Smooth muscle cell (in vitro differentiated cells): ENCODE measurements at regions not wholly inside any gene's neighbourhood (a gene's known extent, or its start where the extent isn't known, plus 50 kb on each side); places are given as distances from the start of the nearest gene placed in this dataset.

Source experiments
- DNase-seq: peaks from one replicate; lab custom pipeline; 2025; ENCODE audit not compliant: unreplicated experiment; lab: John Stamatoyannopoulos, UW
- H2AFZ ChIP-seq: fragments of 200-600 bp; sonication (generic); 2 replicates; pipeline ENCODE4 v1.6.0; 2016; ENCODE audit warnings: antibody characterized with exemption, low read depth, mild to moderate bottlenecking
- H3F3A ChIP-seq: fragments of 200-600 bp; sonication (generic); 2 replicates; pipeline ENCODE4 v1.6.0; 2017; ENCODE audit warnings: antibody characterized with exemption, low read depth
- H3K27ac ChIP-seq: fragments of 200-600 bp; sonication (generic); 2 replicates; pipeline ENCODE4 v1.5.1; 2016; ENCODE audit warnings: low read depth, mild to moderate bottlenecking
- H3K27me3 ChIP-seq: fragments of 200-600 bp; sonication (generic); 2 replicates; pipeline ENCODE4 v1.6.1; 2016; ENCODE audit warnings: low read depth, mild to moderate bottlenecking
- H3K36me3 ChIP-seq: fragments of 200-600 bp; sonication (generic); 2 replicates; pipeline ENCODE4 v1.5.1; 2016; ENCODE audit warnings: low read depth
- H3K4me1 ChIP-seq: fragments of 200-600 bp; sonication (generic); 2 replicates; pipeline ENCODE4 v1.5.1; 2016; ENCODE audit warnings: low read depth
- H3K4me2 ChIP-seq: fragments of 200-600 bp; sonication (generic); 2 replicates; pipeline ENCODE4 v1.6.0; 2016; ENCODE audit warnings: mild to moderate bottlenecking
- H3K4me3 ChIP-seq: fragments of 200-600 bp; sonication (generic); 2 replicates; pipeline ENCODE4 v1.5.1; 2016; ENCODE audit warnings: mild to moderate bottlenecking
- H3K79me2 ChIP-seq: fragments of 200-600 bp; sonication (generic); 2 replicates; pipeline ENCODE4 v1.6.0; 2016; ENCODE audit warnings: low read depth, mild to moderate bottlenecking
- H3K9ac ChIP-seq: fragments of 200-600 bp; sonication (generic); 2 replicates; pipeline ENCODE4 v1.6.0; 2016; ENCODE audit warnings: low read depth
- H3K9me3 ChIP-seq: fragments of 200-600 bp; sonication (generic); replicated peaks from 2 replicates; pipeline ENCODE4 v1.5.1; 2016; ENCODE audit warnings: low read depth
- H4K20me1 ChIP-seq: fragments of 200-600 bp; sonication (generic); 2 replicates; pipeline ENCODE4 v1.6.0; 2016; ENCODE audit warnings: low read depth
- WGBS: methylation state at CpG from one replicate; pipeline ENCODE4 v1.1.7; 2016; ENCODE audit warnings: low lambda C conversion rate; 5-methylcytosine and 5-hydroxymethylcytosine counted together
- TF ChIP-seq, protein P1 (sequence below): fragments of 200-600 bp; sonication (generic); IDR thresholded peaks from 2 replicates; pipeline ENCODE4 v1.5.1; 2017; ENCODE audit warnings: borderline replicate concordance, mild to moderate bottlenecking, antibody characterized with exemption; ENCODE audit not compliant: insufficient read depth, poor library complexity, severe bottlenecking

GRCh38 chr9:99362321-99362720 lies 140.2 kb downstream of the SEC61B start:
- Histone ChIP-seq H4K20me1 (no peaks in the 10 kb centered on the region), H3K9me3 (no peaks in the 10 kb centered on the region), H3K79me2 (no peaks in the 10 kb centered on the region), H2AFZ (no peak overlapping the region), H3K27me3 (peaks cover 28% of the 10 kb centered on the region), H3F3A (no peaks in the 10 kb centered on the region), H3K4me1 (no peaks in the 10 kb centered on the region), H3K4me3 (no peak overlapping the region), H3K27ac (no peak overlapping the region), H3K4me2 (no peak overlapping the region), H3K9ac (no peak overlapping the region), H3K36me3 (no peaks in the 10 kb centered on the region)
- no peak for DNase-seq
- TF ChIP-seq, protein P1, sequence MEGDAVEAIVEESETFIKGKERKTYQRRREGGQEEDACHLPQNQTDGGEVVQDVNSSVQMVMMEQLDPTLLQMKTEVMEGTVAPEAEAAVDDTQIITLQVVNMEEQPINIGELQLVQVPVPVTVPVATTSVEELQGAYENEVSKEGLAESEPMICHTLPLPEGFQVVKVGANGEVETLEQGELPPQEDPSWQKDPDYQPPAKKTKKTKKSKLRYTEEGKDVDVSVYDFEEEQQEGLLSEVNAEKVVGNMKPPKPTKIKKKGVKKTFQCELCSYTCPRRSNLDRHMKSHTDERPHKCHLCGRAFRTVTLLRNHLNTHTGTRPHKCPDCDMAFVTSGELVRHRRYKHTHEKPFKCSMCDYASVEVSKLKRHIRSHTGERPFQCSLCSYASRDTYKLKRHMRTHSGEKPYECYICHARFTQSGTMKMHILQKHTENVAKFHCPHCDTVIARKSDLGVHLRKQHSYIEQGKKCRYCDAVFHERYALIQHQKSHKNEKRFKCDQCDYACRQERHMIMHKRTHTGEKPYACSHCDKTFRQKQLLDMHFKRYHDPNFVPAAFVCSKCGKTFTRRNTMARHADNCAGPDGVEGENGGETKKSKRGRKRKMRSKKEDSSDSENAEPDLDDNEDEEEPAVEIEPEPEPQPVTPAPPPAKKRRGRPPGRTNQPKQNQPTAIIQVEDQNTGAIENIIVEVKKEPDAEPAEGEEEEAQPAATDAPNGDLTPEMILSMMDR = no peak

DNA sequence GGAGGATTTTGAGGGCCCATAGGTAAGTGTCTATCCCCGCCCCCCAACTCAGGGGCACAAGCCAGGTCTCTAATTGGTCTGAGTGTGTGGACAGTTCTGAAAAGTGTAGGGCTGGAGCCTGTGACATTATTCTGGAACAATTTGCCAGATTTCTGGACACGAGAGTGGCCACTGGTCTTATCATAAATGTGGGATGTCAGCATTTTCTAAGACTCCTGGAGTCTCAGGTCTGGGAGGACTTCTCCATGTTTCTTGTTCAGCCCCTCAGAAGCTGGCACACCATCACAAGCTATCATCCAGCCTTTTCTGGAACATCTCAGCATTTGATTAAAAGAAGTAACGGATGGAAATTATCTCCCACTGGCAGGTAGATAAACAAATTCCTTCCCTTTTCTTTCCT lies 141.4 kb downstream of the SEC61B start:
- 91% methylated on average over 3 of the region's 3 CpGs for WGBS

GRCh38 chr9:99365233-99365980 lies 143.3 kb downstream of the SEC61B start:
- H3K4me1 ChIP-seq = peaks cover 10% of the 10 kb centered on the region
- no peaks in the 10 kb centered on the region for H3K79me2 ChIP-seq
- no peaks in the 10 kb centered on the region for H3K9me3 ChIP-seq
- no peak overlapping the region for H3K9ac ChIP-seq
- no peak overlapping the region for H2AFZ ChIP-seq
- peaks cover 16% of the 10 kb centered on the region for H3K27me3 ChIP-seq
- 68% methylated on average over 7 of the region's 7 CpGs for WGBS
- H3F3A ChIP-seq = no peaks in the 10 kb centered on the region
- TF ChIP-seq, protein P1 = no peak
- H4K20me1 ChIP-seq = no peaks in the 10 kb centered on the region
- H3K4me3 ChIP-seq = no peak overlapping the region
- no peak overlapping the region for H3K27ac ChIP-seq
- H3K36me3 ChIP-seq = no peaks in the 10 kb centered on the region
- no peak for DNase-seq
- no peak overlapping the region for H3K4me2 ChIP-seq

More for the DNA sequence above, 141.4 kb downstream of the SEC61B start:
- Histone ChIP-seq H3K9ac (no peak overlapping the region), H2AFZ (no peak overlapping the region), H3K4me3 (no peak overlapping the region), H3K27ac (no peak overlapping the region), H3K27me3 (peaks cover 28% of the 10 kb centered on the region), H3K4me2 (no peak overlapping the region), H3F3A (no peaks in the 10 kb centered on the region), H3K79me2 (no peaks in the 10 kb centered on the region), H3K36me3 (no peaks in the 10 kb centered on the region), H3K4me1 (peaks cover 5% of the 10 kb centered on the region), H3K9me3 (no peaks in the 10 kb centered on the region), H4K20me1 (no peaks in the 10 kb centered on the region)
- no peak for DNase-seq
- TF ChIP-seq, protein P1 = no peak

GRCh38 chr9:99366183-99366582 lies 144.1 kb downstream of the SEC61B start:
- TF ChIP-seq, protein P1 = no peak
- no peak for DNase-seq
- WGBS = 97% methylated on average over 9 of the region's 9 CpGs
- no peak overlapping the region for H3K4me3 ChIP-seq
- no peaks in the 10 kb centered on the region for H3K9me3 ChIP-seq
- H3K4me2 ChIP-seq = no peak overlapping the region
- no peak overlapping the region for H3K27ac ChIP-seq
- H3K36me3 ChIP-seq = no peaks in the 10 kb centered on the region
- H4K20me1 ChIP-seq = no peaks in the 10 kb centered on the region
- no peak overlapping the region for H3K9ac ChIP-seq
- no peaks in the 10 kb centered on the region for H3K79me2 ChIP-seq
- peaks cover 11% of the 10 kb centered on the region for H3K27me3 ChIP-seq
- no peak overlapping the region for H2AFZ ChIP-seq
- H3K4me1 ChIP-seq = peaks cover 10% of the 10 kb centered on the region
- H3F3A ChIP-seq = no peaks in the 10 kb centered on the region
